ENCODE measurements at regions not wholly inside any gene's neighbourhood (a gene's known extent, or its start where the extent isn't known, plus 50 kb on each side); places are given as distances from the start of the nearest gene placed in this dataset.

DNA sequence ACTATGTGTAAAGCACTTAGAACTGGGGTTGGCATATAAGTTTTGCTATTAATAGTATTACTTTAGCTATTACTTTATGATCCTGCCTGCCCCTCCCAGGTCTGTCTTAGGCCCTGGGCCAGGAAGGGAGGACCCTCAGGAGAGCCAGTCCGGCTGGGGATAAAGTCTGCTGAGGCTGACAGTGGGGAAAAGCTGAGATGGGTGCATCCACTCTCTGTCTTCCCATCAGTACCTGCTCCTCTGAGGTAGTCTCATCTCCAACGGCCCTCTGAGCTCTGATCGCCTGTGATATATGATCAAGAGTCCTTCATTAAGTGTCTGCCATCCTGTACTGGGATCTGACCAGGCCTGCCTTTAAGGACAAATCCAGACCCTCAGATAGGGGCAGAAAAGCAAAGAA lies 156.5 kb upstream of the PJA1 start:
- Histone ChIP-seq H3K9me3 (no peaks in the 10 kb centered on the region), H3K4me3 (no peak overlapping the region), H3K4me1 (ENCODE audit: control insufficient read depth in 1 of 2, low read depth in 2 of 2) (no peaks in the 10 kb centered on the region), H3K27me3 (replicated peaks; ENCODE audit: insufficient read depth) (no peaks in the 10 kb centered on the region), H3K36me3 (no peaks in the 10 kb centered on the region), H3K27ac (no peak overlapping the region)
- ATAC-seq (ENCODE audit: insufficient number of reproducible peaks, low FRiP score, low read depth) (no peak), DNase-seq (ENCODE audit: low spot score) (no peak)
- TF ChIP-seq, protein P1, sequence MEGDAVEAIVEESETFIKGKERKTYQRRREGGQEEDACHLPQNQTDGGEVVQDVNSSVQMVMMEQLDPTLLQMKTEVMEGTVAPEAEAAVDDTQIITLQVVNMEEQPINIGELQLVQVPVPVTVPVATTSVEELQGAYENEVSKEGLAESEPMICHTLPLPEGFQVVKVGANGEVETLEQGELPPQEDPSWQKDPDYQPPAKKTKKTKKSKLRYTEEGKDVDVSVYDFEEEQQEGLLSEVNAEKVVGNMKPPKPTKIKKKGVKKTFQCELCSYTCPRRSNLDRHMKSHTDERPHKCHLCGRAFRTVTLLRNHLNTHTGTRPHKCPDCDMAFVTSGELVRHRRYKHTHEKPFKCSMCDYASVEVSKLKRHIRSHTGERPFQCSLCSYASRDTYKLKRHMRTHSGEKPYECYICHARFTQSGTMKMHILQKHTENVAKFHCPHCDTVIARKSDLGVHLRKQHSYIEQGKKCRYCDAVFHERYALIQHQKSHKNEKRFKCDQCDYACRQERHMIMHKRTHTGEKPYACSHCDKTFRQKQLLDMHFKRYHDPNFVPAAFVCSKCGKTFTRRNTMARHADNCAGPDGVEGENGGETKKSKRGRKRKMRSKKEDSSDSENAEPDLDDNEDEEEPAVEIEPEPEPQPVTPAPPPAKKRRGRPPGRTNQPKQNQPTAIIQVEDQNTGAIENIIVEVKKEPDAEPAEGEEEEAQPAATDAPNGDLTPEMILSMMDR (IDR thresholded peaks at IDR 0.05): no peak

- H3K27ac ChIP-seq: no peak overlapping the region
- no peak overlapping the region for H3K4me3 ChIP-seq
- H3K4me1 ChIP-seq (ENCODE audit: control insufficient read depth in 1 of 2, low read depth in 2 of 2): no peaks in the 10 kb centered on the region
- TF ChIP-seq, protein P1 (IDR thresholded peaks at IDR 0.05): no peak
- H3K27me3 ChIP-seq (replicated peaks; ENCODE audit: insufficient read depth): no peaks in the 10 kb centered on the region
- no peak for ATAC-seq (ENCODE audit: insufficient number of reproducible peaks, low FRiP score, low read depth)
- H3K9me3 ChIP-seq: no peaks in the 10 kb centered on the region
- DNase-seq (ENCODE audit: low spot score): no peak
- H3K36me3 ChIP-seq: no peaks in the 10 kb centered on the region
Measured at GRCh38 chrX:69321006-69321655, 155.9 kb upstream of the PJA1 start.

DNA sequence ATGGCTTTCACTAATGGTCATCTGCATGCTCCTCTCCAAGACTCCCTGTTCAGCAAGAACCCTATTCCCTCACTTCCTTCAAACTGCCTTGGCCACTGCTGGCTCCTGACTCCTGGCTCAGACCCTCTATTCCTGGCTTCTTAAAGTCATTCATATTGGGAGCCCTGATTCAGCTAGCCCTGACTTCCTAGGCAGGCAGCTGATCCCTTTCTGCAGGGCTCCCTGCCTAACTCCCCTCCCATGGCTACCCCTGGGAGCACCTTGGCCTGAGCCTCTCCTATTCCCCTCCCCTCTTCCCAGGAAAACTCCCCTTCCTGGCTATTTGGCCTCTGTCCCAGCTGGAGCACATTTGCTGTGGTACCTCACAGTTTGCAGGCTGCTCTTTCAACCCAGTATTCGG lies 154.9 kb upstream of the PJA1 start:
- no peak for DNase-seq (ENCODE audit: low spot score)
- Histone ChIP-seq H3K4me3 (no peak overlapping the region), H3K36me3 (no peaks in the 10 kb centered on the region), H3K9me3 (no peaks in the 10 kb centered on the region), H3K27ac (no peak overlapping the region), H3K4me1 (ENCODE audit: control insufficient read depth in 1 of 2, low read depth in 2 of 2) (no peaks in the 10 kb centered on the region), H3K27me3 (replicated peaks; ENCODE audit: insufficient read depth) (no peaks in the 10 kb centered on the region)
- TF ChIP-seq, protein P1 (IDR thresholded peaks at IDR 0.05): no peak
- ATAC-seq (ENCODE audit: insufficient number of reproducible peaks, low FRiP score, low read depth): no peak

DNA sequence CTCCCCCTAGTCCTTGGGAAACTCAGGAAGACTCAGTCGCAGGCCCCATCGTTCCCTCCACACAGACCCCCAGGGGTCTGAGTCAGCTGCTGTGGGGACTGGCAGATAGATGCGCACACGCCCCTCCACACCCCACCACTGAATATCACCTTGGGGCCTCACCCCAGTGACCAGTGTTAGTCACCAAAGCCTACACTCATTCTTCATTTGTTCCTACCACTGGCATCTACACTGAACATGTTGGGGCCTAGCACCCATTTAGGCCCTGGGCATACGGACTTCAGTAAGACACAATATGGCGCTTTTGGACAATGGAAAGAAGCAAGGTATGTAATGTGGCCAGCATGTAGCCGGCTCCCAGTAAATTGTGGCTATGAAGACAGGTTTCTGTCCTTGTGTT lies 154.1 kb upstream of the PJA1 start:
- no peak overlapping the region for H3K27ac ChIP-seq
- ATAC-seq (ENCODE audit: insufficient number of reproducible peaks, low FRiP score, low read depth) (no peak), DNase-seq (ENCODE audit: low spot score) (no peak)
- no peaks in the 10 kb centered on the region for H3K27me3 ChIP-seq (replicated peaks; ENCODE audit: insufficient read depth)
- no peaks in the 10 kb centered on the region for H3K36me3 ChIP-seq
- H3K4me1 ChIP-seq (ENCODE audit: control insufficient read depth in 1 of 2, low read depth in 2 of 2): no peaks in the 10 kb centered on the region
- no peaks in the 10 kb centered on the region for H3K9me3 ChIP-seq
- TF ChIP-seq, protein P1 (IDR thresholded peaks at IDR 0.05): no peak
- no peak overlapping the region for H3K4me3 ChIP-seq

DNA sequence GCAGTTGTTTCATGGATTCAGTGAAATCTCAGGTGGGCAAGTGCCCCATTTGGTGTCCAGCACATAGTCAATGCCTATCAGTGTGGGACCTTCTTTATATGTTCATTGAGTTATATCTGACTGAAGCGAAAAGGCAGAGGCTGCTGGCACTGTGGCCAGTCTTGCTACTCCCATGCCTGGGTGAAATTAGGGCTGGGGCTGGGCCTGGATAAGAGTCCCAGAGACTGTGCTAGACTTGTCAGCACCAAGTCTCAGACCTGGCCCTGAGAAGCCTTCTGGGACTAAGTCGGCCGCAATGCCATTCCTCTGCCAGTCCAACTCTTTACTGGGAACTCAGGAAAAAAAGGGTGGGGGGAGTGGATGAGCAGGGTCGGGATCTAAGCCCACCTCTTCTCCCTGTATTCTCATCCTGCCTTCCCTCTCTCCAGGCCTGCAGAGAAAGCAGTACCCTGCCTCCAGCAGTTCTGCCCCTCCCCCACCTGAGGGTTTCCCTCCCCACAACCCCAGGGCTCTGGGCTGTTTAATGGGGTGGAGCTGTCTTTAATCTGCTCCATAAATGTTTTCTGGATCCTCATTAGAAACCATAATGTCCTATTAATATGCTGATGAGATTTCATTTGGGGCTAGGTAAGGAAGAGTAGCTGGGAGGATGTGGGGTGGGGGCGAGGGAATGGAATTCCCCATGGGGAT lies 153.5 kb upstream of the PJA1 start:
- no peaks in the 10 kb centered on the region for H3K36me3 ChIP-seq
- no peaks in the 10 kb centered on the region for H3K27me3 ChIP-seq (replicated peaks; ENCODE audit: insufficient read depth)
- H3K27ac ChIP-seq: no peak overlapping the region
- no peak for DNase-seq (ENCODE audit: low spot score)
- TF ChIP-seq, protein P1 (IDR thresholded peaks at IDR 0.05): no peak
- ATAC-seq (ENCODE audit: insufficient number of reproducible peaks, low FRiP score, low read depth): no peak
- no peak overlapping the region for H3K4me3 ChIP-seq
- no peaks in the 10 kb centered on the region for H3K4me1 ChIP-seq (ENCODE audit: control insufficient read depth in 1 of 2, low read depth in 2 of 2)
- H3K9me3 ChIP-seq: no peaks in the 10 kb centered on the region

Measured in thoracic aorta (tissue), 2 donors.